Left ventricle myocardium inferior (tissue), 1 donor: ENCODE measurements at regions not wholly inside any gene's neighbourhood (a gene's known extent, or its start where the extent isn't known, plus 50 kb on each side); places are given as distances from the start of the nearest gene placed in this dataset.

ENCODE experiments used
- DNase-seq: peaks from one replicate; pipeline ENCODE4 v3.0.0-alpha.2; 2020
- H3K27ac ChIP-seq: fragments of 200-600 bp; replicated peaks from 2 replicates; pipeline ENCODE4 v1.8.0; 2021
- H3K27me3 ChIP-seq: fragments of 200-600 bp; 2 replicates; pipeline ENCODE4 v1.8.0; 2021; ENCODE audit warnings: low read depth
- H3K36me3 ChIP-seq: fragments of 200-600 bp; 2 replicates; pipeline ENCODE4 v1.8.0; 2021
- H3K4me1 ChIP-seq: fragments of 200-600 bp; 2 replicates; pipeline ENCODE4 v1.8.0; 2021
- H3K4me3 ChIP-seq: fragments of 200-600 bp; 2 replicates; pipeline ENCODE4 v1.8.0; 2021; ENCODE audit warnings: mild to moderate bottlenecking, moderate library complexity
- H3K9me3 ChIP-seq: fragments of 200-600 bp; replicated peaks from 2 replicates; pipeline ENCODE4 v1.8.0; 2021
- CTCF ChIP-seq: fragments of 200-600 bp; IDR thresholded peaks from 2 replicates; pipeline ENCODE4 v1.8.0; 2021; ENCODE audit warnings: antibody characterized with exemption, mild to moderate bottlenecking, borderline replicate concordance
- intact Hi-C: fragments of 100-400 bp; cut with micrococcal nuclease; formaldehyde crosslinking; loops from one replicate; pipeline ENCODE4 v1.11.0; 2022
- donor health status: DM: no; HTN: yes; CAD: no; lungs with severe emphysema.

- no peaks in the 10 kb centered on the region for H3K36me3 ChIP-seq
- no peaks in the 10 kb centered on the region for H3K4me1 ChIP-seq
- H3K27ac ChIP-seq: no peak overlapping the region
- no peaks in the 10 kb centered on the region for H3K9me3 ChIP-seq
- intact Hi-C loops: no loop called here
- H3K27me3 ChIP-seq: no peaks in the 10 kb centered on the region
- DNase-seq: no peak
- H3K4me3 ChIP-seq: no peak overlapping the region
- no peak for TF ChIP-seq CTCF
These were observed 83.9 kb upstream of the ITGB1 start for GRCh38 chr10:33041783-33042437.

DNA sequence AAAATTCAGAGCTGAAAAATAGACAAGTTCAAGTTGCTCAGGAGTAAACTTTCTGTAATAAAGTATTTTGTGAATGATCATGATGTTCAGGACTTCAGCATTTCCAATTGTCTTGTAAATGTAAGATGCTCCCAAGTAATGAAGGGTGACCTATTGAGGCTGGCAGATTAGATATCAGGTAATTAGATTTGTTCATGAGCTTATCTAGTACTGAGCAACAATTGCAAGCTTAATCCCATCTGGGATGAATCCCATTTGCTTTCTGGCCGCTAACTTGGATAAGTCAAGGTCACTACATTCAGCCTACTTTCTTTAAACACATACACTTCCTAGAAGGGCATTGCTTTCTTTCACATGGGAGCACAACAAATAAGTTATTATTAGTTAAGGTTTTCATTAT lies 82.4 kb upstream of the ITGB1 start:
- intact Hi-C loops: no loop called here

DNA sequence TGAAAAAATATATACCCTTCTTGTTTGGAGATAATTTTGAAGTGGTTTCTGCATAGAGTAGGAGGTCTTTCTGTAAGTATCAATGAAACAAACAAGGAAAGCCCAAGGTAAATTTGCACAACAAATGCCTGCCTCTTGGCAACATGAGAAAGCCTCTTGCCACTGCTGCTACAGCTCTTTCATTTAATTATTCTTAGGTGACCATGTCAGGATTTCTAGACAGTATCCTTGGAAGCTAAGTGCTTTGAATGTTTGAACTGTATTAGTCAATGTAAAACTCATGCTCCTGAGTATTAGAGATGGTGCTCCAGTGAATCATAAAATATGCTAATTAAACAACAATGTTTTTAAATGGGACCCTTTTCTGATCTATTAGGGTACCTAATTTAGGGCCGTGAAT lies 81.2 kb upstream of the ITGB1 start:
- Histone ChIP-seq H3K4me3 (no peak overlapping the region), H3K27me3 (no peaks in the 10 kb centered on the region), H3K36me3 (no peaks in the 10 kb centered on the region), H3K27ac (no peak overlapping the region), H3K9me3 (no peaks in the 10 kb centered on the region), H3K4me1 (no peaks in the 10 kb centered on the region)
- DNase-seq: no peak
- intact Hi-C loops: no loop called here
- no peak for TF ChIP-seq CTCF

More for the DNA sequence above, 82.4 kb upstream of the ITGB1 start:
- DNase-seq: no peak
- TF ChIP-seq CTCF: no peak
- Histone ChIP-seq H3K27me3 (no peaks in the 10 kb centered on the region), H3K4me1 (no peaks in the 10 kb centered on the region), H3K4me3 (no peak overlapping the region), H3K36me3 (no peaks in the 10 kb centered on the region), H3K9me3 (no peaks in the 10 kb centered on the region), H3K27ac (no peak overlapping the region)

DNA sequence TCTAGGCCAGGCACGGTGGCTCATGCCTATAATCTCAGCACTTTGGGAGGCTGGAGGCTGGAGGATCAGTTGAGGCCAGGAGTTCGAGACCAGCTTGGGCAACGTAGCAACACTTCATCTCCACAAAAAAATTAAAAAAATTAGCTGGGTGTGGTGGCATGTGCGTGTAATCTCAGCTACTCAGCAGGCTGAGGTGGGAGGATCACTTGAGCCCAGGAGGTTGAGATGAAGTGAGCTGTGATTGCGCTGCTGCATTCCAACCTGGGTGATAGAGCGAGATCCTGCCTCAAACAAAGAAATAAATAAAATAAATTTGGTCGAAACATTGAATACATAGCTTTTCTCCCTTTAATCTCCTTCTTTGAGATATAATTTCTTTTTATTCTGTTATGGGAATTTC lies 80.6 kb upstream of the ITGB1 start:
- intact Hi-C loops: no loop called here
- Histone ChIP-seq H3K36me3 (no peaks in the 10 kb centered on the region), H3K4me1 (no peaks in the 10 kb centered on the region), H3K4me3 (no peak overlapping the region), H3K27me3 (no peaks in the 10 kb centered on the region), H3K9me3 (no peaks in the 10 kb centered on the region), H3K27ac (no peak overlapping the region)
- DNase-seq: no peak
- no peak for TF ChIP-seq CTCF

DNA sequence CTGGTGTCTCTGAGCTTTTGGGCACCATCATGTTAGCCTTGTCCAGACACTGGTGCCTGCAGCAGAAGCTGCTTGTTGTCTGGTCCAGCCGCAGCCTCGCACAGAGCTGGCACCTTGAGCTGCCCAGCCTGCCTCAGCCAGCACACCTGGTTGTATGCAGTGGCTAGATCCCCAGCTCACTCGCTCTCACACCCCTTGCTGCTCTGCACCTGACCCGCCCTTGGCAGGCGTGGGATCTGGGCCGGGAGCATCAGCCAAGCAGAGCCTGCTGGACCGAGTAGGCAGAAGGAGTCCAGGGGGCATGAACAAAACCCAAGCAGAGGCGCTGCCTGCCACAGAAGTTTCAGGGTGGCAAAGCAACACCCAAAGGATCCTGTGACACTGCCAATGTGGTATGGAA lies 79.7 kb upstream of the ITGB1 start:
- Histone ChIP-seq H3K27ac (no peak overlapping the region), H3K9me3 (no peaks in the 10 kb centered on the region), H3K4me1 (no peaks in the 10 kb centered on the region), H3K4me3 (no peak overlapping the region), H3K27me3 (no peaks in the 10 kb centered on the region), H3K36me3 (no peaks in the 10 kb centered on the region)
- DNase-seq: no peak
- intact Hi-C loops: no loop called here
- TF ChIP-seq CTCF: no peak

DNA sequence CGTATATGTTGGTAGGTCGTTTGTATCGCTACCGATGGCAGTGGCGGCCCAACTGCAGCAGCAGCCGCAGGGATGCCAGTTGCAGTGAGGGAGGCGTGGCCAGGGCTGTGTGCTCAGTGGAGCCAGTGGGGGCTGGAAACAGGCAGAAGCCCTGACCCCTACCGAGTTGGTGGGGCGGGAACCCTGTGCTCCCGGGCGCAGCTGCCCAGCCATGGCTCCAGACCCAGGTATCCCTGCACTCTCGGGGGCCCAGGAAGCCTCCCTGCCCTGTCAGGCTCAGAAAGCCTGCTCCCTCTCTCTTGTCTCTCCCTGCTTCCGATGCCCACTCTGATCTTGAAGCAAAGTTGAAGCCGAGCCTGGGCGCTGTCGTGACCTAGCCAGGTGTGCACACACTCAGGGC lies 78.6 kb upstream of the ITGB1 start:
- no peak for TF ChIP-seq CTCF
- no peaks in the 10 kb centered on the region for H3K36me3 ChIP-seq
- no peaks in the 10 kb centered on the region for H3K9me3 ChIP-seq
- no peaks in the 10 kb centered on the region for H3K27me3 ChIP-seq
- intact Hi-C loops: no loop called here
- no peak for DNase-seq
- H3K4me3 ChIP-seq: no peak overlapping the region
- no peaks in the 10 kb centered on the region for H3K4me1 ChIP-seq
- no peak overlapping the region for H3K27ac ChIP-seq
